Breast epithelium (tissue), 4 donors: ENCODE measurements at regions not wholly inside any gene's neighbourhood (a gene's known extent, or its start where the extent isn't known, plus 50 kb on each side); places are given as distances from the start of the nearest gene placed in this dataset.

Experiments
- DNase-seq, 2 donors: peaks; one replicate each; pipeline ENCODE4 v3.0.0-alpha.2; 2019; ENCODE audit warnings: low spot score in 2 of 2
- H3K27ac ChIP-seq, 2 donors: fragments of 200-600 bp; sonication (generic) in 1 of 2; one replicate each; pipeline ENCODE4 v1.5.1; 2016 to 2019; ENCODE audit warnings: mild to moderate bottlenecking in 1 of 2
- H3K27me3 ChIP-seq, 2 donors: fragments of 200-600 bp; sonication (generic) in 1 of 2; one replicate each; pipeline versions ENCODE4 v1.5.1 to v1.6.0; 2017 to 2019; ENCODE audit warnings: control low read depth in 1 of 2, mild to moderate bottlenecking in 1 of 2
- H3K36me3 ChIP-seq: fragments of 200-600 bp; one replicate; pipeline ENCODE4 v1.5.1; 2019
- H3K4me1 ChIP-seq, 2 donors: fragments of 200-600 bp; sonication (generic); one replicate each; pipeline ENCODE4 v1.5.1; 2016 to 2019; ENCODE audit warnings: control low read depth in 1 of 2
- H3K4me3 ChIP-seq, 3 donors: fragments of 200-600 bp; sonication (generic); 1 replicate in 2 of 3; 2 replicates in 1 of 3; pipeline ENCODE4 v1.5.1; 2016 to 2019; ENCODE audit warnings: mild to moderate bottlenecking in 3 of 3, moderate library complexity in 2 of 3
- H3K9me3 ChIP-seq, 2 donors: fragments of 200-600 bp; sonication (generic) in 1 of 2; one replicate each; pipeline ENCODE4 v1.5.1; 2016 to 2019; ENCODE audit warnings: control low read depth in 1 of 2
- CTCF ChIP-seq, 3 donors: fragments of 450-650 bp; IDR thresholded peaks; one replicate each; pipeline ENCODE4 v1.5.1; 2016 to 2017; ENCODE audit warnings: antibody characterized with exemption in 3 of 3, mild to moderate bottlenecking in 3 of 3, moderate library complexity in 3 of 3
- POLR2A ChIP-seq: fragments of 450-650 bp; IDR thresholded peaks from one replicate; pipeline ENCODE4 v1.6.1; 2016; ENCODE audit warnings: antibody characterized with exemption, mild to moderate bottlenecking, moderate library complexity
- POLR2AphosphoS5 ChIP-seq, 3 donors: sonication (generic); formaldehyde crosslinking; IDR thresholded peaks; one replicate each; pipeline ENCODE4 v1.6.1; 2017; ENCODE audit warnings: antibody characterized with exemption in 3 of 3
- intact Hi-C: fragments of 100-400 bp; cut with DNase I; formaldehyde crosslinking; loops from one replicate; pipeline ENCODE4 v1.15.1; 2023; ENCODE audit warnings: low total_unique reads

GRCh38 chr4:152004801-152005200 is 244.0 kb upstream of the GATB start:
- no peaks in the 10 kb centered on the region for H3K27me3 ChIP-seq
- H3K9me3 ChIP-seq: no peaks in the 10 kb centered on the region
- no peaks in the 10 kb centered on the region for H3K36me3 ChIP-seq
- H3K27ac ChIP-seq: no peak overlapping the region
- no peak for TF ChIP-seq POLR2AphosphoS5 (IDR thresholded peaks at IDR 0.05)
- TF ChIP-seq CTCF (IDR thresholded peaks at IDR 0.05): no peak
- TF ChIP-seq POLR2A: no peak
- DNase-seq: no peak
- H3K4me3 ChIP-seq: no peak overlapping the region
- no peaks in the 10 kb centered on the region for H3K4me1 ChIP-seq
- intact Hi-C loops: no loop called here

GRCh38 chr4:152000518-152000917 is 239.7 kb upstream of the GATB start:
- TF ChIP-seq POLR2AphosphoS5 (IDR thresholded peaks at IDR 0.05): no peak
- no peak for TF ChIP-seq POLR2A
- TF ChIP-seq CTCF (IDR thresholded peaks at IDR 0.05): no peak
- intact Hi-C loops: no loop called here
- H3K4me3 ChIP-seq: no peak overlapping the region
- DNase-seq: no peak
- H3K36me3 ChIP-seq: no peaks in the 10 kb centered on the region
- H3K4me1 ChIP-seq: no peaks in the 10 kb centered on the region
- H3K27me3 ChIP-seq: no peaks in the 10 kb centered on the region
- H3K27ac ChIP-seq: no peak overlapping the region
- H3K9me3 ChIP-seq: no peaks in the 10 kb centered on the region

- H3K4me3 ChIP-seq: no peak overlapping the region
These were observed 237.9 kb upstream of the GATB start for GRCh38 chr4:151998723-151999122.

GRCh38 chr4:151997461-151997860 is 236.7 kb upstream of the GATB start:
- no peaks in the 10 kb centered on the region for H3K9me3 ChIP-seq
- no peak for DNase-seq
- H3K4me1 ChIP-seq: no peaks in the 10 kb centered on the region
- intact Hi-C loops: no loop called here
- H3K27ac ChIP-seq: no peak overlapping the region
- no peaks in the 10 kb centered on the region for H3K36me3 ChIP-seq
- H3K27me3 ChIP-seq: no peaks in the 10 kb centered on the region
- no peak overlapping the region for H3K4me3 ChIP-seq
- TF ChIP-seq POLR2A (no peak), CTCF (IDR thresholded peaks at IDR 0.05) (no peak), POLR2AphosphoS5 (IDR thresholded peaks at IDR 0.05) (no peak)

More at GRCh38 chr4:151998723-151999122, 237.9 kb upstream of the GATB start:
- H3K27ac ChIP-seq: no peak overlapping the region
- TF ChIP-seq POLR2AphosphoS5 (IDR thresholded peaks at IDR 0.05) (no peak), CTCF (IDR thresholded peaks at IDR 0.05) (no peak), POLR2A (no peak)
- no peaks in the 10 kb centered on the region for H3K36me3 ChIP-seq
- H3K4me1 ChIP-seq: no peaks in the 10 kb centered on the region
- intact Hi-C loops: no loop called here
- no peaks in the 10 kb centered on the region for H3K27me3 ChIP-seq
- no peak for DNase-seq
- H3K9me3 ChIP-seq: no peaks in the 10 kb centered on the region

GRCh38 chr4:151994429-151994828 is 233.6 kb upstream of the GATB start:
- H3K27me3 ChIP-seq: no peaks in the 10 kb centered on the region
- H3K27ac ChIP-seq: no peak overlapping the region
- TF ChIP-seq POLR2A (no peak), CTCF (IDR thresholded peaks at IDR 0.05) (no peak), POLR2AphosphoS5 (IDR thresholded peaks at IDR 0.05) (no peak)
- no peak for DNase-seq
- no peaks in the 10 kb centered on the region for H3K4me1 ChIP-seq
- no peak overlapping the region for H3K4me3 ChIP-seq
- no peaks in the 10 kb centered on the region for H3K36me3 ChIP-seq
- no peaks in the 10 kb centered on the region for H3K9me3 ChIP-seq
- intact Hi-C loops: no loop called here
